ENCODE measurements at regions not wholly inside any gene's neighbourhood (a gene's known extent, or its start where the extent isn't known, plus 50 kb on each side); places are given as distances from the start of the nearest gene placed in this dataset.
A peak's percentile ranks its signal among the peaks of the same experiment; 100 is the strongest.

DNA sequence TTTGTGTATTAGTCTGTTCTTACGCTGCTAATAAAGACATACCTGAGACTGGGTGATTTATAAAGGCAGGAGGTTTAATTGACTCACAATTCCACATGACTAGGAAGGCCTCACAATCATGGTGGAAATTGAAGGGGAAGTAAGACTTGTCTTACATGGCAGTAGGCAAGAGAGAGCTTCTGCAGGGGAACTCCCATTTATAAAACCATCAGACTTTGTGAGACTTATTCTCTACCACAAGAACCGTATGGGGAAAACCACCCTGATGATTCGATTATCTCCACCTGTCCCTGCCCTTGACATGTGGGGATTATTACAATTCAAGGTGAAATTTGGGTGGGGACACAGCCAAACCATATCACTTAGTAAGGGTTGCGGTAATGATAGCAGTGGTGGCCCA, 833.1 kb downstream of the FLRT2 start:
- Histone ChIP-seq H3K9me2 (replicated peaks; ENCODE audit: control insufficient read depth, low read length) (no peaks in the 10 kb centered on the region), H4K20me1 (ENCODE audit: control insufficient read depth, insufficient read depth, low read depth, low read length) (no peaks in the 10 kb centered on the region), H3K9me3 (ENCODE audit: control insufficient read depth, insufficient read depth, low read length) (peaks cover 10% of the 10 kb centered on the region; the same call in 1 of the 2 replicates), H3K79me2 (ENCODE audit: control insufficient read depth, low read length) (no peaks in the 10 kb centered on the region), H3K27me3 (ENCODE audit: control insufficient read depth, low read length) (no peaks in the 10 kb centered on the region), H3K4me1 (ENCODE audit: control insufficient read depth, low read length) (peaks cover 1% of the 10 kb centered on the region), H3K4me3 (ENCODE audit: low read length) (no peak overlapping the region), H3K4me2 (ENCODE audit: low read length) (no peak overlapping the region), H3K27ac (ENCODE audit: low read depth, low read length) (no peak overlapping the region), H3F3A (ENCODE audit: control insufficient read depth, insufficient read depth) (no peaks in the 10 kb centered on the region), H3K36me3 (ENCODE audit: control insufficient read depth, low read length) (no peaks in the 10 kb centered on the region)
- TF ChIP-seq, protein P1, sequence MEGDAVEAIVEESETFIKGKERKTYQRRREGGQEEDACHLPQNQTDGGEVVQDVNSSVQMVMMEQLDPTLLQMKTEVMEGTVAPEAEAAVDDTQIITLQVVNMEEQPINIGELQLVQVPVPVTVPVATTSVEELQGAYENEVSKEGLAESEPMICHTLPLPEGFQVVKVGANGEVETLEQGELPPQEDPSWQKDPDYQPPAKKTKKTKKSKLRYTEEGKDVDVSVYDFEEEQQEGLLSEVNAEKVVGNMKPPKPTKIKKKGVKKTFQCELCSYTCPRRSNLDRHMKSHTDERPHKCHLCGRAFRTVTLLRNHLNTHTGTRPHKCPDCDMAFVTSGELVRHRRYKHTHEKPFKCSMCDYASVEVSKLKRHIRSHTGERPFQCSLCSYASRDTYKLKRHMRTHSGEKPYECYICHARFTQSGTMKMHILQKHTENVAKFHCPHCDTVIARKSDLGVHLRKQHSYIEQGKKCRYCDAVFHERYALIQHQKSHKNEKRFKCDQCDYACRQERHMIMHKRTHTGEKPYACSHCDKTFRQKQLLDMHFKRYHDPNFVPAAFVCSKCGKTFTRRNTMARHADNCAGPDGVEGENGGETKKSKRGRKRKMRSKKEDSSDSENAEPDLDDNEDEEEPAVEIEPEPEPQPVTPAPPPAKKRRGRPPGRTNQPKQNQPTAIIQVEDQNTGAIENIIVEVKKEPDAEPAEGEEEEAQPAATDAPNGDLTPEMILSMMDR (IDR thresholded peaks at IDR 0.05; ENCODE audit: low read depth, low read length, poor library complexity, severe bottlenecking): no peak

DNA sequence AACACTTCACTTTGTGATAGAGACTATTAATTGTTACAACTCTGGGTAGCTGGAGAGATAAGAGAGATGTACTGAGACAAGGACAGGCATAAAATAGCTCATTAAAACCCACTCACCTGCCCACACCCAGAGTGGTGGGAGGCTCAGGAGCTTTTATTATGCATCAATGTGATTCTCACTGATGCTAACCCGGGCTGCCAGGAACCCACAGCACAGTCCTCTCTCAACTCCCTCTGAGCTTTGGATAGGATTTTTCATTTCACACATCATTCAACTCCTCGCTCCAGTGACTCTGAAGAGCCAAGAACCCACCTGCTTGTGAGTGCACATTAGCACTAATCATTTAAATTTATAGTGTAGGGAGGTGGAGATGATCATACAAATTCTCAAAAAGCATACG, 827.9 kb downstream of the FLRT2 start:
- Histone ChIP-seq H3K4me2 (ENCODE audit: low read length) (peak overlapping the region; percentile 19; the same call in 1 of the 2 replicates), H3K36me3 (ENCODE audit: control insufficient read depth, low read length) (no peaks in the 10 kb centered on the region)
- TF ChIP-seq, protein P1 (IDR thresholded peaks at IDR 0.05; ENCODE audit: low read depth, low read length, poor library complexity, severe bottlenecking): no peak
- no peak for TF ChIP-seq EZH2phosphoT487 (IDR thresholded peaks at IDR 0.05; ENCODE audit: borderline replicate concordance, low read length)

DNA sequence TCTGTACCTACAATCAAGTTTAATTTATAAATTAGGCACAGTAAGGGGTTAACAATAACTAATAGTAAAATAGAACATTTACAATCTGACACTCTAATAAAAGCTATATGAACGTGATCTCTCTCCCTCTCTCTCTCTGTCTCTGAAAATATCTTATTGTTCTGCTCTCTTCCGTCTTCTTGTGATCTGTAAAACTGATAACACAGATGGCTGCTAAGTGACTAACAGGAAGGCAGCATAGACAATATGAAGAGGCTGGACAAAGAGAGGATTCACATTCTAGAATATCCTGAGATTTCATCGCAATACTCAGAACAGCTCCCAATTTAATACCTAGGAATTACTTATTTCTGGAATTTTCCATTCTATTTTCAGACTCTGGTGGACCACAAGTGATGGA, 827.2 kb downstream of the FLRT2 start:
- Histone ChIP-seq H3F3A (ENCODE audit: control insufficient read depth, insufficient read depth) (no peaks in the 10 kb centered on the region), H3K4me2 (ENCODE audit: low read length) (no peak overlapping the region), H4K20me1 (ENCODE audit: control insufficient read depth, insufficient read depth, low read depth, low read length) (no peaks in the 10 kb centered on the region), H3K27ac (ENCODE audit: low read depth, low read length) (no peak overlapping the region), H3K4me1 (ENCODE audit: control insufficient read depth, low read length) (peaks cover 6% of the 10 kb centered on the region), H3K4me3 (ENCODE audit: low read length) (no peak overlapping the region), H3K36me3 (ENCODE audit: control insufficient read depth, low read length) (no peaks in the 10 kb centered on the region), H3K27me3 (ENCODE audit: control insufficient read depth, low read length) (no peaks in the 10 kb centered on the region), H3K9me3 (ENCODE audit: control insufficient read depth, insufficient read depth, low read length) (no peaks in the 10 kb centered on the region), H3K79me2 (ENCODE audit: control insufficient read depth, low read length) (no peaks in the 10 kb centered on the region), H3K9me2 (replicated peaks; ENCODE audit: control insufficient read depth, low read length) (no peaks in the 10 kb centered on the region)
- TF ChIP-seq, protein P1 (IDR thresholded peaks at IDR 0.05; ENCODE audit: low read depth, low read length, poor library complexity, severe bottlenecking): no peak
- no peak for TF ChIP-seq EZH2phosphoT487 (IDR thresholded peaks at IDR 0.05; ENCODE audit: borderline replicate concordance, low read length)

More for the DNA sequence above, 827.9 kb downstream of the FLRT2 start:
- Histone ChIP-seq H3K27me3 (ENCODE audit: control insufficient read depth, low read length) (no peaks in the 10 kb centered on the region), H3K4me3 (ENCODE audit: low read length) (no peak overlapping the region), H3F3A (ENCODE audit: control insufficient read depth, insufficient read depth) (no peaks in the 10 kb centered on the region), H3K27ac (ENCODE audit: low read depth, low read length) (no peak overlapping the region), H3K9me2 (replicated peaks; ENCODE audit: control insufficient read depth, low read length) (no peaks in the 10 kb centered on the region), H3K4me1 (ENCODE audit: control insufficient read depth, low read length) (peaks cover 6% of the 10 kb centered on the region), H4K20me1 (ENCODE audit: control insufficient read depth, insufficient read depth, low read depth, low read length) (no peaks in the 10 kb centered on the region), H3K9me3 (ENCODE audit: control insufficient read depth, insufficient read depth, low read length) (no peaks in the 10 kb centered on the region), H3K79me2 (ENCODE audit: control insufficient read depth, low read length) (no peaks in the 10 kb centered on the region)
